HG03558 (cell line): ENCODE measurements at regions not wholly inside any gene's neighbourhood (a gene's known extent, or its start where the extent isn't known, plus 50 kb on each side); places are given as distances from the start of the nearest gene placed in this dataset.
"Not testable (repeated sequence)": the region's sequence is repeated elsewhere in the genome, so short reads cannot be mapped to it uniquely, and the experiment has no call there.

ENCODE experiments used
- ATAC-seq: cut with Tn5 transposase; IDR thresholded peaks from one replicate; pipeline ENCODE4 v1.9.1; 2021; ENCODE audit warnings: moderate number of reproducible peaks; ENCODE audit not compliant: unreplicated experiment; ENCODE audit errors: extremely low read depth

DNA sequence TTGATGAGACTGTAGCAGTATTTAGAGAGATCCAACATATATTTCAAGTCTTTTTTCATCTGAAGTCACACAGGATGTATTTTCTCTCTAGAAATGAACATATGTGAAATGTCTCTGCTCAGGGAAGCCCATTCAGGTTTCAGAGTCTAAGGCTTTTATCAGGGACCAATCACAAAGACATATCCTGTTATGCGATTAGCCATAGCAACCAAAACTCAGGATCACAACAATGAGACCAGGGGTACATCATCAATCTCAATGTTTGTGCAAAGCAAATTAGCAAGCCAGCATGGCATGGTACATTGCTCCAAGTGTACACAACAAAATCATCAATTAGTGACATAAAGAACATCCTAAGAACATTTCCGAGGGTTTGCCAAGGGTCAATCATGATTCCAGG, 99.2 kb upstream of the AMN1 start:
- no peak for ATAC-seq

GRCh38 chr12:31822761-31823160, 93.9 kb upstream of the AMN1 start:
- ATAC-seq: no peak

DNA sequence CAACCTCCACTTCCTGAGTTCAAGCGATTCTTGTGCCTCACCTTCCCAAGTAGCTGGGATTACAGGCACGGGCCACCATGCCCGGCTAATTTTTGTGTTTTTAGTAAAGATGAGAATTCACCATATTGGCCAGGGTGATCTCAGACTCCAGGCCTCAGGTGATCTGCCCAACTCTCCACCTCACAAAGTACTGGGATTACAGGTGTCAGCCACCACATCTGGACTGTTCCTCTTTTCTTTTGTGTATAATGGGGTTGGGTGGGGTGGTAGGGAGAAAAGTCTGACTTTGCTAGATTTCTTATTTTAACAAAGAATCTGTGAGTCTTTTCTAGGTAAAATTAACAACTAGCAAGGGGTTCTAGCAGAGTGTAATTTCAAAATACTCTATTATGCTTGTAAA, 92.7 kb upstream of the AMN1 start:
- ATAC-seq: no peak

DNA sequence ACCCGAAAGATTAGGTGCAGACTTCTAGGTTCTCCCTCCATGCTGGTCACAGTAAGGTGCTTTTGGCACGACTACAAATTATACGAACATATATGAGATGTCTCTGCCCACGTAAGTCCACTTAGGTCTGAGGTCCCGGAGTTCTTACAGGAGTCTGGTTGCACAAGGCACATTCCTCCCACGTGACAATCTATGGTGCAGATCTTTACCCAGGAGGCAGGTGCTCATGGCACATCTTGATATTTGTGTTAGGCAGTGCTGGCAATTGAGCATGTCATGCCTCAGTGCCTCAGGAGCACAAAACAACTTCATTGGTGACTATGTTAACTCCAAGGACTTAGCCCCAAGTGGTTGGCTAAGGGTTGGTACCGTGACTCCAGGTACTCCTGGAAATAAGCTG, 92.0 kb upstream of the AMN1 start:
- no peak for ATAC-seq

GRCh38 chr12:31819427-31819826, 90.6 kb upstream of the AMN1 start:
- ATAC-seq: no peak

GRCh38 chr12:31818623-31819268, 89.9 kb upstream of the AMN1 start:
- no peak for ATAC-seq

DNA sequence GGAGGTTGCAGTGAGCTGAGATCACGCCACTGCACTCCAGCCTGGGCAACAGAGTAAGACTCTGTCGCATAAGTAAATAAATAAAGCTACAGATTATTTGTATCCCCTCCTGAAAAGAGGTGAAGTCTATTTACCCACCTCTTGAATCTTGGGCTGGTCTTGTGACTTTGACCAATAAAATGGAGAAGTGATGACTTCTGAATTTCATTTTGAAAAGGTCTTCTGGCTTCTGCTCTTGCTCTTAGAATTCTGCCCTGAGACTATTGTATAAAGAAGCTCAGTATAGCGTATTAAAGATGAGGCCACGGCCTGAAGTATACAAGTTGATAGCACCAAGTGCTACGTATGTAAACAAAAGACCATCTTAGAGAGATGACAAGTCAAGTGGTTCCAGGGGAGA, 88.3 kb upstream of the AMN1 start:
- ATAC-seq: no peak

- no peak for ATAC-seq
These were observed 86.3 kb upstream of the AMN1 start for GRCh38 chr12:31815096-31815495.

GRCh38 chr12:31813305-31813704, 84.5 kb upstream of the AMN1 start:
- no peak for ATAC-seq

DNA sequence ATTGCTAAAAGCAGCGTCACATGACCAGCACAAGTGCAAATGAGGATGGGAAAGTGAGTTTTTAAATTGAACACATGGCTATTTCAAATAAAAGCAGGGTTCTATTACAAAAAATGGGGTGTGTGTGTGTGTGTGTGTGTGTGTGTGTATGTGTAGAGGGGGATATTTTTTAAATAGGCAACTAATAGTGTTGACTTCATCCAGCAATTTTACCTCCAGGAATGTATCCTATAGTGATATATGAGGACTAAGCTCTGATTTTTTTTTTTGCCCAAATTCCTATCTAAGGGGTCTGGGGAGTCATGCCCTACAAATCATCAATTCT, 78.9 kb upstream of the AMN1 start:
- ATAC-seq: no peak

DNA sequence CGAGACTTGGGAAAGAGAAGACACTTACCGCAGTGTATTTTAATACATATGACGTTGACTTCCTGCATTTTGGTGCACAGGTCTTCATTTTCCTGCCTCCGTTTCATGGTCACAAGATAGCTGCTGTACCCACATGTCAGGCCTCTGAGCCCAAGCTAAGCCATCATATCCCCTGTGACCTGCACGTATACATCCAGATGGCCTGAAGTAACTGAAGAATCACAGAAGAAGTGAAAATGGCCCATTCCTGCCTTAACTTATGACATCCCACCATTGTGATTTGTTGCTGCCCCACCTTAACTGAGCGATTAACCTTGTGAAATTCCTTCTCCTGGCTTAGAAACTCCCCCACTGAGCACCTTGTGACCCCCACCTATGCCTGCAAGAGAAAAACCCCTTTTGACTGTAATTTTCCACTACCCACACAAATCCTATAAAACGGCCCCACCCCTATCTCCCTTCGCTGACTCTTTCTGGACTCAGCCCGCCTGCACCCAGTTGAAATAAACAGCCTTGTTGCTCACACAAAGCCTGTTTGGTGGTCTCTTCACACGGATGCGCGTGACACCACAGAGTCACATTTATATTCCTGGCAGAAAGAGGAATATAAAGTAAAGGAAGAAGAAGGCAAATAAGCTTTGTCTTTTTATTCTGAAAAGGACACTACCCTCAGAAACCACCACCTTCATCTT, 78.4 kb upstream of the AMN1 start:
- not testable (repeated sequence) for ATAC-seq

DNA sequence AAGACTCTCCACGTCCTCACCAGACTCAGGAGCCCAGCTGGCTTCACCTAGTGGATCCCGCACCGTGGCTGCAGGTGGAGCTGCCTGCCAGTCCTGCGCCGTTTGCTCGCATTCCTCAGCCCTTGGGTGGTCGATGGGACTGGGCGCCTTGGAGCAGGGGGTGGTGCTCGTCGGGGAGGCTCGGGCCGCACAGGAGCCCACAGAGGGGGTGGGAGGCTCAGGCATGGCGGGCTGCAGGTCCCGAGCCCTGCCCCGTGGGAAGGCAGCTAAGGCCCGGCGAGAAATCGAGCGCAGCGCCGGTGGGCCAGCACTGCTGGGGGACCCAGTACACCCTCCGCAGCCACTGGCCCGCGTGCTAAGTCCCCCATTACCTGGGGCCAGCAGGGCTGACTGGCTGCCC, 76.9 kb upstream of the AMN1 start:
- ATAC-seq: not testable (repeated sequence)

DNA sequence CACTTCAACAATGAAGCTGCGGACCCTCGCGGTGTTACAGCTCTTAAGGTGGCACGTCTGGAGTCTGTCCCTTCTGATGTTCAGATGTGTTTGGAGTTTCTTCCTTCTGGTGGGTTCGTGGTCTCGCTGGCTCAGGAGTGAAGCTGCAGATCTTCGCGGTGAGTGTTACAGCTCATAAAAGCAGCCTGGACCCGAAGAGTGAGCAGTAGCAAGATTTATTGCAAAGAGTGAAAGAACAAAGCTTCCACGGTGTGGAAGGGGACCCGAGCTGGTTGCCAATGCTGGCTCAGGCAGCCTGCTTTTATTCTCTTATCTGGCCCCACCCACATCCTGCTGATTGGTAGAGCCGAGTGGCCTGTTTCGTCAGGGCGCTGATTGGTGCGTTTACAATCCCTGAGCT, 75.9 kb upstream of the AMN1 start:
- not testable (repeated sequence) for ATAC-seq

- no peak for ATAC-seq
These were observed 75.3 kb upstream of the AMN1 start for GRCh38 chr12:31804185-31804504.

DNA sequence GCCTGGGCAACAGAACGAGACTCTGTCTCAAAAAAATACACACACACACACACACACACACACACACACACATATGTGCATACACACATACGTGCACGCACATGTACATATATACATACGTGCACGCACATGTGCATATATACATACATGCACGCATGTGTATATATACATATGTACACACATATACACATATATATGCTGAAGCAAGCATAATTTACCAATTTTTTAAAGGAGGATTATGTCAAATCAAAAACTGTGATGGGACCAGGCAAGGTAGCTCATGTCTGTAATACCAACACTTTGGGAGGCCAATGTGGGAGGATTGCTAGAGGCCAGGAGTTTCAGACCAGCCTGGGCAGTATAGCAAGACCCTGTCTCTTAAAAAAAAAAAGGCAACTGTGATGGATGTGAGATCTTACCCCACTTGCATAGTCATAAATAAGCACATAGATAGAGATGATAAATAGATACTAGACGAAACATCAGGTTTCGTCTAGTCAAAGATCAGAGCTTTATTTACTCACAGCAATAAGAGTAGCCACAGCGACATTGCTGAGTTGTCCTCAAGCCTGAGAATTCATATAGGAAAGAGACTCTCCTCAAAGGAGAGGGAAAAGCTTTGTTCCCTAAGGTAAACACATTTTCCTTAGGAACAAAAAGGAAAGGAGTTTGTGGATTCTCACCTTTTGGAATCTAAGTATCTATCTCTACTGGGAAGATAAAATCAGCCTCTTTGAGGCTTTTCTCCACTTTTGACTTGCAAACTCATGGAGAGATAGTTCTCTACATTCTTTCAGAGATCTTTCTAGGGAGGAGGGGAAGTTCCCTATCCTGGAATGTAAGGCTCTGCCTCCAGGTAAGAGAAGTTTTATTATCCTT, 74.7 kb upstream of the AMN1 start:
- ATAC-seq: no peak

DNA sequence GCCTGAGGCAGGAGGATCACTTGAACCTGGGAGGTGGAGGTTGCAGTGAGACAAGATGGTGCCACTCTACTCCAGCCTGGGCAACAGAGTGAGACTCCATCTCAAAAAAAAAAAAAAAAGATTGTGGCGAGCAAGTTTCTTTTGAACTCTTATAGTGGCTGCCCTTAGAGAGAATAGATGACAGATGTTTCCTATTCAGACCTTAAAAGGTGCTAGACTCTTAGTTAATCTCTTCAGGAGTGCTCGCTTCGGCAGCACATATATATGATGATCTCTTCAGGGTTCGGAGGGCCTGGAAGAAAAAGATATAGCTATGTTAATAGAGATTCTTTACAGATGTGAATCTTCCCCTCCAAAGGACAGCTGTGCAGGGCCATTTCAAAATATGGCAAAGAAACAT, 73.1 kb upstream of the AMN1 start:
- no peak for ATAC-seq

- no peak for ATAC-seq
These were observed 68.5 kb upstream of the AMN1 start for GRCh38 chr12:31797230-31797872.

DNA sequence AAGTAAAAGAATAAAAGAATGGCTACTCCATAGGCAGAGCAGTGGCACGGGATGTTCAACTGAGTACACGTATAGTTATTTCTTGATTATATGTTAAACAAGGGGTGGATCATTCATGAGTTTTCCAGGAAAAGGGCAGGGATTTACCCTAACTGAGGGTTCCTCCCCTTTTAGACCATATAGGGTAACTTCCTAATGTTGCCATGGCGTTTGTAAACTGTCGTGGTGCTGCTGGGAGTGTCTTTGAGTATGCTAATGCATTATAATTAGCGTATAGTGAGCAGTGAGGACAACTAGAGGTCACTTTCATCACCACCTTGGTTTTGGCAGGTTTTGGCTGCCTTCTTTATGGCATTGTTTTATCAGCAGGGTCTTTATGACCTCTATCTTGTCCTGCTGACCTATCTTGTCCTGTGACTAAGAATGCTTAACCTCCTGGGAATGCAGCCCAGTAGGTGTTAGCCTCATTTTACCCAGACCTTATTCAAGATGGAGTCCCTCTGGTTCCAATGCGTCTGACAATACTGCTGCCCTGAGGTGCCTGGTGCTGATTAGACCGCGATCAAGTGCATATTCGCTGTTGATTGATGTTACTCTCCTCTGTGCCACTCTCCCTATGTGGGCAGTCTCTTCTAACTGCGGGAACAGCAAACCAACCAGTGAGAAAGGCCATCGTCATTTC, 67.6 kb upstream of the AMN1 start:
- ATAC-seq: no peak

DNA sequence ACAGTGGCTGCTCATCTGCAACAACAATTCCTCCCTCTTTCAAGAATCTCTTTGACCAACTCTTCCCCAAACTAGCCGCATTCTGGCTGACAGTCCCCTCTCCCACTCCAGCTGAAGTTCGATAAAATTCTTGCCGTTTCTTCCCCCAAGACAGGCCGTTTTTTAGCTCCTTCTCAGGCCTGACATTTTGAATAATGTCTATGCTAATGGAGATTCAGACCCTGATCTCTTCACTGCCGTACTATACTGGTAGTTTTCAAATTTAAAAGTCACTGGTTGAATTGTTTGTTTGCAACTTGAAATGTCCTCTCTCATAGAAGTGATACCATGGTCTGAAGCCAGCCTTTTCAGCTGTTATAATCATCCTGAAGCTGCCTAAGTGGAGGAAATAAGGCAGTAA, 65.9 kb upstream of the AMN1 start:
- ATAC-seq: no peak

- ATAC-seq: not testable (repeated sequence)
These were observed 62.4 kb upstream of the AMN1 start for GRCh38 chr12:31791265-31791664.

DNA sequence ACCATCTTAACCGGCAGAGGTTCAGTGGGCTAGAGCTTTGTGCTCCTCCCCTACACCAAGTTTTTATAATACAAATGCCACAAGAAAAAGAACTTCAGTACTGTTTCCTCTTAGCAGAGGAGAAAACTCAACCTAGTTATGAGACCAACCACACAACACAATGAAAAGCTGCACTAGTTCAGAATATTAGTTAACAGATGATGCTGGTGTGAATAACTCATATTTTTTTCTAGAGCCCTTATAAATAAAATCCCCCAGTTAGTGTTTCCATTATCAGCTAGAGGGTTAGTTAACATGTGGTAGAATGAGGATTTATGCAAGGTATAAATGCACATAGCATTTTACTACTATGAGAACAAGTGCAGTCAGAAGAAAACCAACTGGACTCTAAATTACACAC, 61.9 kb upstream of the AMN1 start:
- ATAC-seq: no peak
